HCT116 (cell line): ENCODE measurements at regions not wholly inside any gene's neighbourhood (a gene's known extent, or its start where the extent isn't known, plus 50 kb on each side); places are given as distances from the start of the nearest gene placed in this dataset.

ENCODE experiments used
- CTCF ChIP-seq, 3 experiments: fragments of 200-600 bp in 1 of 3; sonication (generic) in 1 of 3; IDR thresholded peaks in 2 of 3; conservative IDR thresholded peaks in 1 of 3; 2 replicates each; pipeline ENCODE4 v1.5.1; 2012 to 2017; ENCODE audit warnings: low read depth in 2 of 3, low read length in 2 of 3, antibody characterized with exemption in 1 of 3, borderline replicate concordance in 1 of 3, control low read depth in 1 of 3, mild to moderate bottlenecking in 1 of 3, mixed read lengths in 1 of 3, mixed run types in 1 of 3, moderate library complexity in 1 of 3; ENCODE audit not compliant: insufficient read depth in 1 of 3
- EGR1 ChIP-seq: IDR thresholded peaks from 2 replicates; pipeline ENCODE4 v1.6.1; 2012; ENCODE audit warnings: low read depth
- EZH2 ChIP-seq: fragments of 200-600 bp; sonication (generic); IDR thresholded peaks from 2 replicates; pipeline ENCODE4 v1.6.1; 2017; ENCODE audit warnings: antibody characterized with exemption, mixed run types
- FOSL1 ChIP-seq: IDR thresholded peaks from 2 replicates; pipeline ENCODE4 v1.6.1; 2012; ENCODE audit warnings: low read depth
- MAX ChIP-seq: IDR thresholded peaks from 2 replicates; pipeline ENCODE4 v1.6.1; 2012
- POLR2A ChIP-seq: IDR thresholded peaks from 2 replicates; pipeline ENCODE4 v1.7.0; 2011; ENCODE audit warnings: borderline replicate concordance; ENCODE audit not compliant: insufficient read depth, insufficient read length; ENCODE audit errors: extremely low read depth
- RAD21 ChIP-seq: IDR thresholded peaks from 2 replicates; pipeline ENCODE4 v1.6.1; 2012; ENCODE audit warnings: low read depth, mild to moderate bottlenecking
- REST ChIP-seq: IDR thresholded peaks from 2 replicates; pipeline ENCODE4 v1.6.1; 2012; ENCODE audit warnings: low read depth
- SIN3A ChIP-seq: IDR thresholded peaks from 2 replicates; pipeline ENCODE4 v1.6.1; 2012; ENCODE audit warnings: low read depth
- ZNF274 ChIP-seq: fragments of 200-500 bp; sonication (Bioruptor generic); IDR thresholded peaks from 2 replicates; pipeline ENCODE4 v1.6.1; 2014; ENCODE audit warnings: mild to moderate bottlenecking, low read depth, low read length, inconsistent platforms

GRCh38 chr4:15294202-15294601 lies 133.6 kb upstream of the C1QTNF7 start:
- no peak for TF ChIP-seq EZH2
- no peak for TF ChIP-seq CTCF (IDR thresholded peaks at IDR 0.05 in 2 of 3, conservative IDR thresholded peaks at IDR 0.05 in 1 of 3; ENCODE audit: borderline replicate concordance in 1 of 3, insufficient read depth in 1 of 3, low read depth in 2 of 3, low read length in 2 of 3)
- no peak for TF ChIP-seq RAD21
- no peak for TF ChIP-seq MAX
- TF ChIP-seq REST = no peak
- no peak for TF ChIP-seq EGR1
- TF ChIP-seq POLR2A = no peak
- no peak for TF ChIP-seq SIN3A
- no peak for TF ChIP-seq FOSL1
- TF ChIP-seq ZNF274 = no peak
